ENCODE measurements at regions not wholly inside any gene's neighbourhood (a gene's known extent, or its start where the extent isn't known, plus 50 kb on each side); places are given as distances from the start of the nearest gene placed in this dataset.

- no peak for TF ChIP-seq CTCF (IDR thresholded peaks at IDR 0.05; ENCODE audit: low read depth, low read length)
- no peak overlapping the region for H3K4me3 ChIP-seq (ENCODE audit: low read depth, low read length)
Measured at GRCh38 chr14:81715731-81716130, 182.1 kb upstream of the SEL1L start.

GRCh38 chr14:81716953-81717352 is 183.3 kb upstream of the SEL1L start:
- no peak overlapping the region for H3K4me3 ChIP-seq (ENCODE audit: low read depth, low read length)
- TF ChIP-seq CTCF (IDR thresholded peaks at IDR 0.05; ENCODE audit: low read depth, low read length): no peak

GRCh38 chr14:81723956-81724355 is 190.3 kb upstream of the SEL1L start:
- H3K4me3 ChIP-seq (ENCODE audit: low read depth, low read length): no peak overlapping the region
- no peak for TF ChIP-seq CTCF (IDR thresholded peaks at IDR 0.05; ENCODE audit: low read depth, low read length)

GRCh38 chr14:81727218-81727617 is 193.6 kb upstream of the SEL1L start:
- no peak overlapping the region for H3K4me3 ChIP-seq (ENCODE audit: low read depth, low read length)
- no peak for TF ChIP-seq CTCF (IDR thresholded peaks at IDR 0.05; ENCODE audit: low read depth, low read length)

GRCh38 chr14:81728447-81728846 is 194.8 kb upstream of the SEL1L start:
- TF ChIP-seq CTCF (IDR thresholded peaks at IDR 0.05; ENCODE audit: low read depth, low read length): no peak

GRCh38 chr14:81729622-81730021 is 196.0 kb upstream of the SEL1L start:
- H3K4me3 ChIP-seq (ENCODE audit: low read depth, low read length): no peak overlapping the region
- no peak for TF ChIP-seq CTCF (IDR thresholded peaks at IDR 0.05; ENCODE audit: low read depth, low read length)

More at GRCh38 chr14:81728447-81728846, 194.8 kb upstream of the SEL1L start:
- no peak overlapping the region for H3K4me3 ChIP-seq (ENCODE audit: low read depth, low read length)

DNA sequence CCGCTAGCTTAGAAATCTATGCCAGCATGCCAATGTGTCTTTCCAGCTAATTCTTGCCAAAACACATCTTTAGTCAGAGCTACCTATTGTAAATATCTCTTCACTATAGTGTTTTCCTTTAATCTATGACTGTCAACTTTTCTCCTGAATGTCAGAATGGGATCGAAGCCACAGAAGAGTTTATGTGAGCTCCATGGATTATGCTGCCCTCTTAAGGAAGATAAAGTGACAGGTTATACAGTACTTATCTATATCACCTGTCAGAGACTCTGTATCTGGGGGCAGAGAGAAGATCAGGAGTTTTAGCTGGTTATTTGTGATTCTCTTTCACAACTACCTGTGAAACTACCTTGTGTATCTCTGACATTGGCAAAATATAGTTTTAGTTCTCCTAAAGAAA is 204.3 kb upstream of the SEL1L start:
- H3K4me3 ChIP-seq (ENCODE audit: low read depth, low read length): no peak overlapping the region
- TF ChIP-seq CTCF (IDR thresholded peaks at IDR 0.05; ENCODE audit: low read depth, low read length): no peak

Data from WI38 (cell line).